Hypothalamus (tissue), 51 donors: ENCODE measurements at regions not wholly inside any gene's neighbourhood (a gene's known extent, or its start where the extent isn't known, plus 50 kb on each side); places are given as distances from the start of the nearest gene placed in this dataset.

Experiments used
- DNase-seq, 51 donors: peaks; one replicate each; lab custom pipeline; 2025; lab: John Stamatoyannopoulos, UW

DNA sequence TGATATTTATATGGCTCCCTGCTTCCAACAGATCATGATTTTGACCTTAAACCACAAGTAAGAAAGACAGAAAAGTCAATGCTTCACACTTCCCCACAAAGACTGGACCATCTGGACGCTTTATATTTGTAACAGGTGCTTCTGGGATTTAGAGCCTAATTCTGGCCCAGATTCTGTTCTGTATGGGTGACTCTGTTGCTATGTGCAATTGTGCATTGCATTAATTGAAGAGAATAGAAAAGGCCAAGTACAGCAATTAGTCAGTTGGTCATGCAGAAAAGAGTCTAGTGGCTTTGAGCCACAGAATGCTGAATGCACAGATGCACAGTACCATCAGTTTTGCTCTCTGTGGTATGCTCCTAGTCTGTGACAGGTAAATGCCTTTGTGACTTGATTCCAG is 657.4 kb upstream of the ATXN8OS start:
- no peak for DNase-seq

DNA sequence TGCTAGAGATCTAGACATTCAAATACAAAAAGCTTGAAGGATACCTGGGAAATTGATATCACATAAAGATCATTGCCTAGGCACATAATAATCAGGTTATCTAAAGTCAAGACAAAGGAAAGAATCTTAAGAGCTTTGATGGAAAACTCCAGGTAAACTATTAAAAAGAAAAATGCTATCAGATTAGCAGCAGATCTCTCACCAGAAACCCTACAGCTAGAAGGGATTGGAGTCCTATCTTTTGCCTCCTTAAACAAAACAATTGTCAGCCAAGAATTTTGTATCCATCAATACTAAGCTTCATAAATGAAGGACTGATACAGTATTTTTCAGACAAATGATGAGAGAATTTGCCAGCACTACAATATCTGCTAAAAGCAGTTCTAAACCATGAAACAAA is 682.4 kb upstream of the ATXN8OS start:
- DNase-seq: no peak

DNA sequence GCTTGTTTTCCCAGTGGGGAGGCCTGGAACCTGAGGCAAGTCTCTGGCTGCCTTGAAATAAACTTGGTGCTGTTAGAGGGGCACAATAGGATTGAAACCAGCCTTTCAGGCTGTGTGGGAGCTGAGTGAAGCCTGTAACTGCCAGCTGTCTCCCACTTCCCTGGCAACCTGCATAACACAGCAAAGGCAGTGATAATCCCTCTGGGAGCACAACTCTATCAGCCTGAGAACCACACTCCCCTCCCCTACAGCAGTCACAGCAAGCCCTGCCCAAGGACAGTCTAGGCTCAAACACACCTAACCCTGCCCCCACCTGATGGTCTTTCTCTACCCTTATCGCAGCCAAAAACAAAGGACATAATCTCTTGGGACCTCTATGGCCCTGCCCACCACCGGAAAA is 683.8 kb upstream of the ATXN8OS start:
- DNase-seq: no peak

DNA sequence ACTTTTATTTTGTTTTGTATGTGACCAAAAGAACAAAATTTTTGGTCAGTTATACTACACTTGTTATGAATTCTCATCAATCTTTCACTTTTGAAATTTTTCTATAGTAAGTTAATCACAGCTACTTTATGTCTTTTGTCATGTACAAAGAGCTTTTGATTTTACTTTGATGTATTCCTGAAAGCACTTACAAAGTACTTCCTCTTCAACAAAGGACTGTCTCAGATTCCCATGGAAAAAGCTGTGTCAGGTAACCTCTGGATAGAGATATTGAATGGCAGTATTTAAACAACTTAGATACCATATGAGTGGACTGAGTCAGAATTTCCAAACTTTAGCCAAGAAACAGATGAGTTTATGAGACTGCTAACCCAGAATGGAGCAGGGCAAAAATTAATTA is 689.3 kb upstream of the ATXN8OS start:
- no peak for DNase-seq

DNA sequence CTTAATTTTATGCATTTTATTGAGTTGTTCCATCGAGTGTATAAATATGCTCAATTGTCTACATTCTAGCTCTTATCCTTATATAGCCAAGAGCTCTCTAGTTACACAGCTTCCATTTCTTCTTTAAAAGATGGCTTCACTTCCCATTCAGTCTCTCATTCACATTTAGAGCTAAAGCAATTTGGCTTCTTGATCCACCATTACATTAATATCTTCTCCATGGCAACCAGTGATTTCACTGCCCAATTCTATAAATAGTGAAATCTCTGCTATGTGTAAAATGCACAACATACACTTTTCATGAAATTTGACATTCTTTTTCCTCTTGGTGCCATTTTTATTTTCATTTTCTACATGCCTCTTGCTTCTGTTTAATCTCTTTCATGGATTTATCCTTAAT is 696.9 kb upstream of the ATXN8OS start:
- DNase-seq: no peak

DNA sequence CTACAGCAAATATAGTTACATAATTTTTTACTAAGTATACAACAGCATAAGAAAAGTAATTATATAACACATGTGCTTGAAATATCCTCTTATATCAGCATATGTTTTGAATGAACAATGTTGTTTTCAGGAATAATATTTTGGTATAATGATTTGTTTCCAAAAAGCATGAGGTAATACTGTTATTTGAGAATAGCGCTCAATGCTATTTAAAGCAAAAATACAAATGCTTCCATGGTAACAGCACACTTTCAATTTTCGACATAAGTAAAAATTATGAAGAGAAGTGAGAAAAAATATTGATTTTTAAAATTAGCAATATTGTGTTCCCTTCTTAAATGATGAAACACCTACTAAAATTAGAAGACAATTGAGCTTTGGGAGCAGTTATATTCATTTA is 715.9 kb upstream of the ATXN8OS start:
- DNase-seq: no peak

DNA sequence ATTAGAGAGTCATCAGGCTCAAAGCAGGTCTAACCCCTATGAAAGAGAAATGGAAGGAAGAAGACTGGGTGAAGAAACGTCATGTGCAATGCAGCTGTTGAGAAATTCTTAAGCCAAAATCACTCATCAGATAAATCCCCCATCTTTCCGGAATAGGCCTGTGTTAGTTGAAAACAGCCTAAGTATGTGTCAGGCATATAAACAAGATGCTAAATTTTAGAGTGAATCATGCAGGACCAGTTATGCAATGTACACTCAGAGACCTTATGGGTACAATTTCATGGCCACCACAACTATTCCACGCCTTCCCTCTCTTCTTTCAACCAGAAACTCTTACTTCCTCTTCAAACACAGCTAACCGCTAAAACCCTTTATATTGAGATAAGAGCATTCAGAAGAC is 717.7 kb upstream of the ATXN8OS start:
- no peak for DNase-seq

DNA sequence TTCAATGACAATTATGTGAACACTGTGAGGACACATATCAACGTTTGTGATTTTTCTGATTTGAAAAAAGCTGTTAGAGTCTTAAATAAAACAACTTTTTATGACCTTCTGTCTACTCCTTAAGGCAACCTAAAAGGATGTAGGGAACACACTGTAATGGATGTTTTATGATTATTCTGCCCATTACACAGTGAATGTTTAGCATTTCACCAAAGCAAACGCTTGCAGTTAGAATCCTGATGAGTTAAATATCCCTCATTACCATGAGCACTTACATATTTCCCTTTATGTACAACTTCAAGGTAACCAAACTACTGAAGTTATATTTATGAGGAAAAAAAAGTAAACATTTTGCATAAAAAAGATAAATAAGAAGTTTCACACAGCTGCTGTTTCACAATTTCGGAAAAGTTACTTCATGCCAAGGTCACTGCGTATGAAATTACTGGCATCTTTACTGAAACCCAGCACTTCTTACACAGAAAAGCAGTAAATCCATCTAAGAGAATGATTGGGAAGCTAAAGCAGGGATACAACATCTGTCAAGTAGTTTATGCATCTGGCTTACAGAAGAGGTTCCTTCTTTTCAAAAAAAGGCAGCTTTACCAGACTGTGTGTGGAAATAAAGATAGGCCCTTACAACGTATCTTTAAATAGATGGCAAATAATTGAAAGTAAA is 733.7 kb upstream of the ATXN8OS start:
- no peak for DNase-seq

DNA sequence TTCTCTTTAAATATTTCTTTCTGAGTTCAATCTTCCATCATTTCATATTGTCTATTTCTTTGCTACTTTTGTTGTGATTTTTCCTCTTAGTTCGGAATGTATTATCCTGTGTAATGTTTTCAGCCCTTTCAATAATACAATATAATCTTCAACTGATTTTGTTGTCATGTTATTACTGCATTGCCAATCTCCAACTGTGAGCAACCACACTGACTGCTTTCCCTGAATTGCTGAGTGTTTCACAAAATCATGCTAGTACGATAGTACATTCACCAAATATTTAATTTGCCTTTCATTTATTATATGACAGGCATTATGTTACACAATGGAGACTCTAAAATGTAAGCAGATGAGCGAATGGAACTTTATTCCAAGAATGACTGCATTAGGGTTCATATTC is 744.3 kb upstream of the ATXN8OS start:
- no peak for DNase-seq

DNA sequence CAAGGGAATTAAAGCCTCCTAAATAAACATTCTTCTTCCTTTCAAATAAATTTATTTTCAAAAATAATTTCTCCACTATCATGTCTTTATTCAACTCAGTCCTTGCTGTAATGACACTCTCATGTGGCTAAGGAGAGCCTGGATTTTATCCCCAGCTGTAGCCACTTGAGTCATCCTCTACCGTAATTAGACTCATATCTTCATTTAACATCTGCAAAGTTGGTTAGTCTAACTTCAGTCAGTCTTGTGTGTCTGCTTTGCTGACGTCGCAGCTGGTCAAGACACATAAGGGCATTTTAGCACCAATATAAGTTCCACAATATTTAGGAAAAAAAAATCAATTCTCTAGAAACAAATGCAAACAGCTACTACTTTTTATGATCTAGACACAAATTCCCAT is 776.4 kb upstream of the ATXN8OS start:
- DNase-seq: no peak

DNA sequence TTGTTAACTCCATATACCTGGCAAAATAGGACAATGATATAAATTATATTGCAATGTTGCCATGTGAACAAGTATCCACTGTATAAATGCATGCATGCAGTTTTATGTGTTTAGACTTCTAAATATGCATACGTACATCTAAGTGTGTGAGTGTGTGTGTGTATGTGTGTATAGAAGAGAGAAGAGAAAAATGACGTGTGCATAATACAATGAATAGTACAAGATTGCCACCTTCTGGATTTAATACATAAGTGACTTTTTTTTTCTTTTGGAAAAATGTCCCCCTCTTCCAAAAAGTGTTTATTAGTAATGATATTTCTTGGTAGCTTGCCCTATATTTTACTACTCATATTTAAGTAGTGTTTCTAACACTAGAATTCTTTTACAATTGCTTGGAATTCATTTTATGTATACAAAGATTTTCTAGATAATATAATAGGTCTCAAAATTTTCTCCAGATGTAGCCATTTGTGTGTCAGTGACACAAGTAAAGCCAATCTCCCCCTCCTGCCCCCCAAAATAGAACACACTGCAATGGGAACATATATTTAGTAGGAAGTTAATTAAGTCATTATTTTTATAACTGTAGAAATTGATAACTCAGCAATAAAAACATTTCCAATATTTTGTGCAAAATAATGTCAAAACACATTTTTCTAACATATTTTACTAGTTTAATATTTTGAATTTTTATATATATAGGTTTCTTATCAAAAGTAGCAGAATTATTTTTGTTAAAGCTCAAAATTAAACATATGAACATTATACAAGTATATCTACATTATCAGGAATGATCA is 783.3 kb upstream of the ATXN8OS start:
- DNase-seq: no peak

DNA sequence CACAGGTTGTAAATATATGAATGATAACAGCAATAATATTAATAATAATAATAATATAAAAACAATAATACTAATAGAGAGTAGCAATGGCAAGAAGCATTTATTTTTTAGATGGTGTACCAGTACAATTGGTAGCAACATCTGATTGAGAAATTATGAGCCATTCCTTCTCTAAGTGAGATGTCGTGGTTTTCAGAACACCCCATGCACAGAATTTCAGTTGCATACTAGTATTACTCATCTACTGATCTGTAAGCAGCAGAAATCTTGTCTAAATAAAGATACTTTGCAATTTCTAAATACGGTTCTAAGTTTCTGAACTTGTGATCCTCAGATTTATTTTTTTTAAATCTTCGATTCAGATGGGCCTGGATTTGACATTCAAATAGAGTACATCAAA is 788.0 kb upstream of the ATXN8OS start:
- DNase-seq: no peak

DNA sequence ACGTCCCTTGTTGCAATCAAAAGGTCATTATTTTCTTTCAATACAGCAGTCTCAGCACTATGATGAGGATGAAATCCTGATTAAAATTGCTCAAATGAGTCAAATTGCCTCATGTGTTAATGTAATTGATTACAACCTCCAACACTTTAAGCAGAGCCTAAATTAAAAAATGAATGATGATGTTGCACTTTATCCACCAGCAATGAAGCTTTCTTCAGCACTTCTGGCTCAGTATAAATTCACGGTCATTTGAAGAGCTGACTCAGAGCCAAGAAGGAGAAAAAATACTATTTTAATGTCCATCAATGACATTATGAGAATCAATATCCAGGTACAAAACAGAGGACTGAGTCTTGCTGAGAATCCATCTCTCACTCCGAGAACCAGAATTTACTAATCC is 792.6 kb upstream of the ATXN8OS start:
- DNase-seq: no peak

DNA sequence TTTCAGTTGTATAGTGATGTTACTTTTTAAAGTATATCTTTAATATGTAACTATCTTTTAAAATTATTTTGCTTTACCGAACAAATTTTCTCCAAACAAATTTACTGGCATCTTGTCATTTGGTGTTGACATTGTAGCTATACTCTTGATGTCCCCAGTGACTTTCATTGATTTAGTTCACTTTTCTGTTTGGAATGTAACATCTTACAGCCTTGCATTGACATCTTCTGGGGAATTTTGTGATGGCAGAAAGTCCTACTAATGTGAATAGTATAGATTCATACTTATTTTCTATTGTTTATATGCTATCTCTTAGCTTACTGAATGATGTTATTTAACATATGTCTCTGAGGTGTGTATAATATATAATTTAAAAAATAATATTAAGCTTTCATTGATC is 800.9 kb upstream of the ATXN8OS start:
- no peak for DNase-seq

DNA sequence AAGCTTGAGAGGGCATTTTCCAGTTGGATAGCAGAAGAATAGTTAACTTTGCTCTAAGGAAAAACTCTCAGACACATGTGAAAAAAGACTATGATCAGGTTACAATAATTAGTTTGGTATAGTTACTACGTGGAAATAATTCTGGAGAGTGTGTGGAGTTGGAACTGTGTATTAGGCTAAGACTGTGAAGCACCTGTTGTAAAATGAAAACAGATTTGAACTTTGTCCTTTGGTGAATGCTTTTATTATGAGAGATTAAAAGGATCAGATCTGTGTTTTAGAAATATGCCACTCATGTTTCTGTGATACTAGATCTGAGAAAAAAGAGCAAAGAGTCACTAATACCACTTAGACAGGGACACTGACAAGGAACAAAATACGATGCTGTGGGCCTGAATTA is 807.5 kb upstream of the ATXN8OS start:
- no peak for DNase-seq

DNA sequence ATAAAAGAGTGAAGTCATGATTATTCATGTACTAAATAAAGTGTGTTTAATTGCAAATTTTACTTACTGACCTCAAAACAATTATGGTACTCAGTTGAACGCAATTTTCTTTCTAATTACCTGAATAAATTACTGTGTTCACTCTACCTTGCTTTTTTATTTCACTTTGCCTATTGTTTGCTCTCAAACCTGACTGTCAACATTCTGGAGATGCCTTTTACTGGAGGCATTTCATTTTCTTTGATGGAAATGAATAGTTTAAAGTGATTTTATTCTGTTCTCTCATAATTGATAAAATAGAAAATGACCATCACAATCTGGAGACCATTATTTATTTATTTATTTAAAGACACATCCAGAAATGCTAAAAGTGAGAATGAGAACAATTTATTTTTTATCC is 811.5 kb upstream of the ATXN8OS start:
- DNase-seq: no peak

DNA sequence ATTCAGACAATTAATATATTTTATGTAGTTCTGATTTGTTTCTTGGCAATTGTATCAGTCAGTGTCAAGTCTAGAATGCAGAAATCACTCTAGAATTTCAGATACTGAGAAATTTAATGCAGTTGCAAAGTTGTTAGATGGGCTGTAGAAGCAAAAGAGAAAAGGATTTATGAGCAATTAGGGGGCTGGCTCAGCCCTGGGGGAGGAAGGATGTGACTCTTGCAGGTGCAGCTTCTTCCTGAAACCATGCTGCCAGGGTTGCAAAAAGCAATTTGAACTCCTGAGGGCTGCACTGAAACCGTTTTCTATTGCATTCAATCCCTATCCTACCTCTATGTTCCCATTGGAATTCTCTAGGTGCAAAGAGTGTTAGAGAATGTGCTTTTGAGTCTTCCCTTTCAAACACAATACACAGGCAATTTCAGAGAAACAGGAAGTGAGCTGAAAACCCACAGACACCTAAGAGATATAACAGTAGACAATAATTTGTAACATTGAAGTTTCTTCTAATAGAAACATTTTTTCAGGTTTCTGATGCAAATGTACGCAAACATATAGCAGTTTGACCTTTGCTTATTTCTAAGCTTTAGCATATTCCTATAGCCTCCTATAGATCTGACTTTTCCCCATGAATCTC is 814.7 kb upstream of the ATXN8OS start:
- no peak for DNase-seq

DNA sequence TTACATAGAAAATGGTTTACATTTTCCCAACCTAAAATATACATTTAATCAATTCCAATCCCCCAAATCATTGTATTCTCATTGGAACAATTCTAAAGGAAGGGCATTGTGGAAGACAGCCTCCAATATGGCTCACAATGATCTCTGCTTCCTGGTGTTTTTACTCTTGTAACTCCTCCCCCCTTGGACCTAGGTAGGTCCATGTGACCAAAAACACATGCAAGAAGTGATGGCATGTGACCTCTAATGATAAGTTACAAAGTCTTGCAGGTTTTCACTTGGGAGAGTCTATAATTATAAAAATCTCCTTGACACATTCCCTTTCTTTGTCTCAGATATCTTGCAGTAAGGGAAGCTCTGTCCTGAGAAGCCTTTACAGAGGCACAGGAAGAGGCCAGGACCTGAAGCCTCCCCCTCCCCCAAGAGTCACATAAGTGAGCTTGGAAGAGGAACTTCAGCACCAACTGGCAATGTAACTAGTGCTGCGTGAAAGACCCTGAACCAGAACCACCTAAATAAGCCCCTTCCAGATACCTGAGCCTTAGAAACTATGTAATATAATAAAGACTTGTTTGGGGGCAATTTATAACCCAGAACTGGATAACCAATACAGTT is 816.2 kb upstream of the ATXN8OS start:
- DNase-seq: no peak

DNA sequence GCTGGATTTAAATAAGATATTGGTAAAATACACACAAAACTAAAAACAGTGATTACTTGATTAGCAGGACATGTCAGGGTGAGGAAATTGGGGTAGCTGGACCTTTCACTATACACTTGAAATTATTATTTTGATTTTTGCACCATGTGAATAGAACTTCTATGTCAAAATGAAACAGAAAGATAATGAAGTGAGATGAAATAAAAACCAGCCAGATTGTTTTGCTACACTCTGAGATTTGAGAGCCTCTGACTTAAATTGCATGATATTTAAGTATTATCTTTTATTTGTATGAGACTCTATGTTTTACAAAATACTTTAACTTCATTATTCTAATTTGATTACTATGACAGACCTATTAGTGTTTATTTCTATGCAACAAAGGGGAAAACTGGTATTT is 819.6 kb upstream of the ATXN8OS start:
- no peak for DNase-seq

DNA sequence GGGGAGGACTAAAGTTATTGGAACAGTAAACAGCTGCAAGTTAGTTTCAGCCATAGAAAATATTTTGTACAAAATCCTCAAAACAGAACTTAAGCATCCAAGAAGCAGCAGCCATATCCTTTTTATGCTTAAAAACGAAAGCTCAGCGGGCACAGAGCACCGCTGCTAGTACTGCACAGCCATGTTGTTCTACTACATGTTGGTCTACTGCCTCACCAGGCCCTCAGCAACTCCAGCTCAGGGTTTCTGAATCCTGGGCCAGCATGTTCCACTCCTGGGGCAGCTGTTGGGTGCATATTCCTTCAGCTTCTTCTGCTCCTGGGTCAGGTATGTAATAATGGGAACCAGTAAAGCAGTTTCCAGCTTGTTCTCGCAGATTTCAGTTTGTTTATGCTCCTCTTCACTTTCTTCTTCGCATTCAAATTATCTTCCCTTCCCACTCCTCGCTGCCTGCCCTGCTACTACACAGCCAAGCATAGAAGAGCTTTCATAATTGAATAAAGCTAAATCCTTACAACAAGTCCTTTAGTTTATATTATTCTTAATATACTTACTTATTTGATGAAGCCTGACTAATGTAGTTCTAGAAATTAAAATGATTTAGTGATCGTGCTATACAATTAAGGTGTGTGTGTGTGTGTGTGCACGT is 820.5 kb upstream of the ATXN8OS start:
- DNase-seq: no peak

DNA sequence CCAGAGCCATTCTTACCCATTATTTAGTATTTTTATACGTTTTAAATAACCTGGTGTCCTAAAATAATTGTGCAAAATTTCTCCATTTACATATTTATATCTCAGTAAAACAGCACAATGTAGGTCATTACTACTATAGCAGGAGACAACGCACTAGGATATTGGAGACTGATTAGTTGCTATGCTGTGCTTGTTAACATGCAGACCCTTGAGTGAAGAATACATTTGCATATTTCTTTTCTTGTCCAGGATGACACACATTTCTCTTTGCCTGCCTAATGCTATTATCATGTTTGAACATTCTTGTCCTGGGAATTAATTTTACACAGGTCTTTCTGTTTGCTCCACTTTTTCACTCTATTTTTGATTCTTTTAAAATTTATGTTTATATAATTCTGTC is 823.8 kb upstream of the ATXN8OS start:
- no peak for DNase-seq
